ENCODE measurements at regions not wholly inside any gene's neighbourhood (a gene's known extent, or its start where the extent isn't known, plus 50 kb on each side); places are given as distances from the start of the nearest gene placed in this dataset.

- Histone ChIP-seq H3K4me1 (no peaks in the 10 kb centered on the region), H3K27ac (no peak overlapping the region), H3K4me3 (no peak overlapping the region), H3K36me3 (no peaks in the 10 kb centered on the region), H3K9me3 (no peaks in the 10 kb centered on the region), H3K27me3 (no peaks in the 10 kb centered on the region)
- no peak for ATAC-seq
- TF ChIP-seq EP300 (IDR thresholded peaks at IDR 0.05) (no peak), POLR2A (IDR thresholded peaks at IDR 0.05) (no peak), POLR2AphosphoS5 (IDR thresholded peaks at IDR 0.05) (no peak), CTCF (IDR thresholded peaks at IDR 0.05) (no peak)
- 90 to 100% methylated on average over 7 of the region's 8 CpGs for WGBS, 2 donors (ENCODE audit: low coverage in 1 of 2)
Measured at GRCh38 chr1:225713281-225713680, 60.4 kb upstream of the ENAH start.

- Histone ChIP-seq H3K27me3 (no peaks in the 10 kb centered on the region), H3K36me3 (no peaks in the 10 kb centered on the region), H3K27ac (no peak overlapping the region), H3K9me3 (no peaks in the 10 kb centered on the region), H3K4me3 (no peak overlapping the region), H3K4me1 (no peaks in the 10 kb centered on the region)
- no peak for ATAC-seq
- TF ChIP-seq POLR2AphosphoS5 (IDR thresholded peaks at IDR 0.05), result no peak
- no peak for TF ChIP-seq POLR2A (IDR thresholded peaks at IDR 0.05)
- TF ChIP-seq EP300 (IDR thresholded peaks at IDR 0.05), result no peak
- TF ChIP-seq CTCF (IDR thresholded peaks at IDR 0.05), result no peak
- WGBS, 2 donors (ENCODE audit: low coverage in 1 of 2), result 96% methylated on average over 4 of the region's 4 CpGs; no CpG with 5 or more reads in 1 of the 2 donors
Measured at GRCh38 chr1:225720937-225721336, 56.7 kb upstream of the SRP9 start.

GRCh38 chr1:225724251-225724650, 53.4 kb upstream of the SRP9 start:
- no peak for ATAC-seq
- H3K27me3 ChIP-seq, result no peaks in the 10 kb centered on the region
- H3K4me3 ChIP-seq, result no peak overlapping the region
- no peaks in the 10 kb centered on the region for H3K9me3 ChIP-seq
- H3K27ac ChIP-seq, result no peak overlapping the region
- WGBS, 2 donors (ENCODE audit: low coverage in 1 of 2), result 78 to 88% methylated on average over 3 to 4 of the region's 4 CpGs
- H3K4me1 ChIP-seq, result no peaks in the 10 kb centered on the region
- H3K36me3 ChIP-seq, result no peaks in the 10 kb centered on the region
- TF ChIP-seq CTCF (IDR thresholded peaks at IDR 0.05), result no peak
- no peak for TF ChIP-seq EP300 (IDR thresholded peaks at IDR 0.05)
- TF ChIP-seq POLR2A (IDR thresholded peaks at IDR 0.05), result no peak
- no peak for TF ChIP-seq POLR2AphosphoS5 (IDR thresholded peaks at IDR 0.05)
